ENCODE measurements at regions not wholly inside any gene's neighbourhood (a gene's known extent, or its start where the extent isn't known, plus 50 kb on each side); places are given as distances from the start of the nearest gene placed in this dataset.

- Mint-ChIP-seq H3K4me1 (no peaks in the 10 kb centered on the region), H3K9me3 (no peaks in the 10 kb centered on the region), H3K4me3 (no peak overlapping the region), H3K36me3 (no peaks in the 10 kb centered on the region), H3K27me3 (ENCODE audit: insufficient read depth, low read depth) (peaks cover 3% of the 10 kb centered on the region), H3K27ac (no peak overlapping the region)
- H3K79me2 ChIP-seq (ENCODE audit: low read depth), result no peaks in the 10 kb centered on the region
- H2AFZ ChIP-seq (replicated peaks), result no peak overlapping the region
- H3K4me2 ChIP-seq, result no peak overlapping the region
- H3K27ac ChIP-seq, result no peak overlapping the region
- TF ChIP-seq CTCF (IDR thresholded peaks at IDR 0.05) (no peak), EZH2 (IDR thresholded peaks at IDR 0.05) (no peak), EZH2phosphoT487 (IDR thresholded peaks at IDR 0.05) (no peak)
- H3K4me3 ChIP-seq, result no peak overlapping the region
- H3K27me3 ChIP-seq, result no peaks in the 10 kb centered on the region
- H3K36me3 ChIP-seq, result no peaks in the 10 kb centered on the region
- no peak for DNase-seq (ENCODE audit: low spot score)
- no peaks in the 10 kb centered on the region for H3K9me3 ChIP-seq (ENCODE audit: low read depth)
- H3K9ac ChIP-seq, result no peak overlapping the region
- no peaks in the 10 kb centered on the region for H3F3A ChIP-seq (ENCODE audit: low read depth)
- H3K4me1 ChIP-seq, result peaks cover 3% of the 10 kb centered on the region
- H4K20me1 ChIP-seq (ENCODE audit: low read depth), result no peaks in the 10 kb centered on the region
Measured at GRCh38 chr4:81754169-81754568, 282.5 kb upstream of the RASGEF1B start.

GRCh38 chr4:81751531-81752289 lies 280.0 kb upstream of the RASGEF1B start:
- Histone ChIP-seq H3K36me3 (no peaks in the 10 kb centered on the region), H4K20me1 (ENCODE audit: low read depth) (no peaks in the 10 kb centered on the region), H2AFZ (replicated peaks) (no peak overlapping the region), H3K79me2 (ENCODE audit: low read depth) (no peaks in the 10 kb centered on the region), H3K4me3 (no peak overlapping the region), H3K9ac (no peak overlapping the region), H3K9me3 (ENCODE audit: low read depth) (no peaks in the 10 kb centered on the region), H3F3A (ENCODE audit: low read depth) (no peaks in the 10 kb centered on the region), H3K27me3 (no peaks in the 10 kb centered on the region), H3K4me1 (no peaks in the 10 kb centered on the region), H3K4me2 (no peak overlapping the region), H3K27ac (no peak overlapping the region)
- Mint-ChIP-seq H3K36me3 (no peaks in the 10 kb centered on the region), H3K4me3 (no peak overlapping the region), H3K9me3 (no peaks in the 10 kb centered on the region), H3K4me1 (no peaks in the 10 kb centered on the region), H3K27ac (no peak overlapping the region), H3K27me3 (ENCODE audit: insufficient read depth, low read depth) (no peaks in the 10 kb centered on the region)
- no peak for TF ChIP-seq EZH2 (IDR thresholded peaks at IDR 0.05)
- TF ChIP-seq EZH2phosphoT487 (IDR thresholded peaks at IDR 0.05), result no peak
- no peak for TF ChIP-seq CTCF (IDR thresholded peaks at IDR 0.05)
- no peak for DNase-seq (ENCODE audit: low spot score)

GRCh38 chr4:81747242-81747930 lies 275.7 kb upstream of the RASGEF1B start:
- H3K36me3 Mint-ChIP-seq, result no peaks in the 10 kb centered on the region
- no peaks in the 10 kb centered on the region for H3K9me3 ChIP-seq (ENCODE audit: low read depth)
- TF ChIP-seq CTCF (IDR thresholded peaks at IDR 0.05), result no peak
- no peak for TF ChIP-seq EZH2 (IDR thresholded peaks at IDR 0.05)
- TF ChIP-seq EZH2phosphoT487 (IDR thresholded peaks at IDR 0.05), result no peak

More at GRCh38 chr4:81747242-81747930, 275.7 kb upstream of the RASGEF1B start:
- no peaks in the 10 kb centered on the region for H3K79me2 ChIP-seq (ENCODE audit: low read depth)
- no peak overlapping the region for H3K27ac Mint-ChIP-seq
- no peak overlapping the region for H3K4me3 Mint-ChIP-seq
- no peaks in the 10 kb centered on the region for H3K9me3 Mint-ChIP-seq
- no peak overlapping the region for H3K4me3 ChIP-seq
- no peaks in the 10 kb centered on the region for H3K4me1 ChIP-seq
- H3K4me2 ChIP-seq, result no peak overlapping the region
- H3K36me3 ChIP-seq, result no peaks in the 10 kb centered on the region
- H3K27me3 Mint-ChIP-seq (ENCODE audit: insufficient read depth, low read depth), result no peaks in the 10 kb centered on the region
- no peaks in the 10 kb centered on the region for H3K27me3 ChIP-seq
- H3K4me1 Mint-ChIP-seq, result no peaks in the 10 kb centered on the region
- H2AFZ ChIP-seq (replicated peaks), result no peak overlapping the region
- no peaks in the 10 kb centered on the region for H4K20me1 ChIP-seq (ENCODE audit: low read depth)
- H3F3A ChIP-seq (ENCODE audit: low read depth), result no peaks in the 10 kb centered on the region
- no peak overlapping the region for H3K27ac ChIP-seq
- no peak overlapping the region for H3K9ac ChIP-seq
- DNase-seq (ENCODE audit: low spot score), result no peak

Data from neural progenitor cell (in vitro differentiated cells).